ENCODE measurements at regions not wholly inside any gene's neighbourhood (a gene's known extent, or its start where the extent isn't known, plus 50 kb on each side); places are given as distances from the start of the nearest gene placed in this dataset.

DNA sequence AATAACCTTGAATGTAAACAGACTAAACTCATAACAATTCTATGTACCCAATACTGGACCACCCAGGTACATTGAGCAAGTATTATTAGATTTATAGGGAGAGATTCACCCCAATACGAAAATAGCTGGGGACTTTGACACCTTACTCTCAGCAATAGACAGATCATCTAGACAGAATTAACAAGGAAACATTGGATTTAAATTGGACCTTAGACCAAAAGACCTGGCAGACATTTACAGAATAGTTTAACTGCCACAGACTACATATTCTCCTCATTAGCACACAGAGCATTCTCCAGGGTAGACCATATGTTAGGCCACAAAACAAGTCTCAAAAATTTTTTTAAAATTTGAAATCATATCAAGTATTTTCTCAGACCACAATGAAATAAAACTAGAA lies 397.4 kb downstream of the PIK3R1 start:
- ATAC-seq (no peak), DNase-seq (no peak)
- intact Hi-C loops (cut with micrococcal nuclease) = no loop called here
- no peak overlapping the region for H3K4me3 ChIP-seq (ENCODE audit: low read length)
- H3K27ac Mint-ChIP-seq = no peak overlapping the region
- H3K36me3 Mint-ChIP-seq = peaks cover 17% of the 10 kb centered on the region
- WGBS (ENCODE audit: insufficient coverage) = 100% methylated on average over 1 of the region's 1 CpG
- no peaks in the 10 kb centered on the region for H3K4me1 ChIP-seq (ENCODE audit: control insufficient read depth, insufficient read depth, low read length)
- H3K27ac ChIP-seq (ENCODE audit: low read length) = no peak overlapping the region
- no peaks in the 10 kb centered on the region for H3K27me3 ChIP-seq (ENCODE audit: control insufficient read depth, insufficient read depth, low read length)
- peaks cover 4 to 21% of the 10 kb centered on the region in 2 donors for H3K27me3 Mint-ChIP-seq (ENCODE audit: low read depth in 2 of 2)
- TF ChIP-seq, protein P1, sequence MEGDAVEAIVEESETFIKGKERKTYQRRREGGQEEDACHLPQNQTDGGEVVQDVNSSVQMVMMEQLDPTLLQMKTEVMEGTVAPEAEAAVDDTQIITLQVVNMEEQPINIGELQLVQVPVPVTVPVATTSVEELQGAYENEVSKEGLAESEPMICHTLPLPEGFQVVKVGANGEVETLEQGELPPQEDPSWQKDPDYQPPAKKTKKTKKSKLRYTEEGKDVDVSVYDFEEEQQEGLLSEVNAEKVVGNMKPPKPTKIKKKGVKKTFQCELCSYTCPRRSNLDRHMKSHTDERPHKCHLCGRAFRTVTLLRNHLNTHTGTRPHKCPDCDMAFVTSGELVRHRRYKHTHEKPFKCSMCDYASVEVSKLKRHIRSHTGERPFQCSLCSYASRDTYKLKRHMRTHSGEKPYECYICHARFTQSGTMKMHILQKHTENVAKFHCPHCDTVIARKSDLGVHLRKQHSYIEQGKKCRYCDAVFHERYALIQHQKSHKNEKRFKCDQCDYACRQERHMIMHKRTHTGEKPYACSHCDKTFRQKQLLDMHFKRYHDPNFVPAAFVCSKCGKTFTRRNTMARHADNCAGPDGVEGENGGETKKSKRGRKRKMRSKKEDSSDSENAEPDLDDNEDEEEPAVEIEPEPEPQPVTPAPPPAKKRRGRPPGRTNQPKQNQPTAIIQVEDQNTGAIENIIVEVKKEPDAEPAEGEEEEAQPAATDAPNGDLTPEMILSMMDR (IDR thresholded peaks at IDR 0.05) = no peak
- H3K4me1 Mint-ChIP-seq = no peaks in the 10 kb centered on the region
- peaks cover 13 to 19% of the 10 kb centered on the region in 2 donors for H3K9me3 Mint-ChIP-seq
- H3K9me3 ChIP-seq (ENCODE audit: control insufficient read depth, insufficient read depth, low read length) = peaks cover 14% of the 10 kb centered on the region
- H3K4me3 Mint-ChIP-seq = no peak overlapping the region
- no peaks in the 10 kb centered on the region for H3K36me3 ChIP-seq (ENCODE audit: control insufficient read depth, insufficient read depth, low read length)

DNA sequence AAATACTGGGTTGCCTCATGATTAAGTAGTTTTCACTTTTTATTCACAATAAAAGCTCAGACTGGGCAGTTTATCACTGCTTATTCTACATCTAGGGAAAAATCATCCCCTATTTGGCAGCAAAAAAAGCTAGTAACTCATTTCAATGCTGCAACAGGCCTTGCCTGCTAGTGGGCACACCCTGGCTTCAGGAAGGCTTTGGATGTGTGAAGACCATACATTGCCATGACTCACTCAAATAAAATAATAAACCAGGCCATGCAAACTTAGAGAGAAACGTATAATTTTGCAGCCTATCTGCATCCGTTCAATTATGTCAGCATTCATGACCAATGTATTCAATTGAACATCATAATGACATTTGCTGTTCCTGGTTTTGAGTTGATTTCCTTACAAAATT lies 402.9 kb downstream of the PIK3R1 start:
- Mint-ChIP-seq H3K36me3 (no peaks in the 10 kb centered on the region), H3K27ac (no peak overlapping the region), H3K4me1 (no peaks in the 10 kb centered on the region), H3K9me3 (peaks cover 1% of the 10 kb centered on the region in 2 donors), H3K4me3 (no peak overlapping the region), H3K27me3 (ENCODE audit: low read depth in 2 of 2) (peaks cover 14 to 15% of the 10 kb centered on the region in 2 donors)
- Histone ChIP-seq H3K9me3 (ENCODE audit: control insufficient read depth, insufficient read depth, low read length) (no peaks in the 10 kb centered on the region), H3K4me3 (ENCODE audit: low read length) (no peak overlapping the region), H3K27ac (ENCODE audit: low read length) (no peak overlapping the region), H3K4me1 (ENCODE audit: control insufficient read depth, insufficient read depth, low read length) (no peaks in the 10 kb centered on the region), H3K27me3 (ENCODE audit: control insufficient read depth, insufficient read depth, low read length) (no peaks in the 10 kb centered on the region), H3K36me3 (ENCODE audit: control insufficient read depth, insufficient read depth, low read length) (no peaks in the 10 kb centered on the region)
- ATAC-seq = no peak
- 93% methylated on average over 2 of the region's 2 CpGs for WGBS (ENCODE audit: insufficient coverage)
- intact Hi-C loops (cut with micrococcal nuclease) = no loop called here
- DNase-seq = no peak
- TF ChIP-seq, protein P1 (IDR thresholded peaks at IDR 0.05) = no peak

DNA sequence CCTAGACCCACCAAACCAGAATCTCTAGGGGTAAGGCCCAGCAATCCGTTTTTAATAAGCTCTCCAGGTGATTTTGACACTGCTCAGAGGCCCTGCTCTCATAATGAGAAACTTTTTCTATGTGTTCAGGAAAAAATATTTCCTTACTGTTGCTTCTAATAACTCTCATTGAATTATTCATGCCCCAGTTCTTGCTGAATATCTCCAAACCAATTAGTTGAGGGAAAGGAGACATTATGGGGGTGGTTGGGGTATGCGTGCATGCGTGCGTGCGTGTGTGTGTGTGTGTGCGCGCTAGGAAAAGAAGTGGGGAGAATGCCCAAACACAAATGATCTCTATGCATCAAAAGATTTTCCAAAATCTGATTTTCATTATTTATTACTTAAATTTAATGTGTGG lies 411.4 kb downstream of the PIK3R1 start:
- TF ChIP-seq, protein P1 (IDR thresholded peaks at IDR 0.05) = no peak
- H3K9me3 ChIP-seq (ENCODE audit: control insufficient read depth, insufficient read depth, low read length) = no peaks in the 10 kb centered on the region
- 100% methylated on average over 1 of the region's 7 CpGs for whole genome bisulfite sequencing (ENCODE audit: insufficient coverage)
- H3K4me1 ChIP-seq (ENCODE audit: control insufficient read depth, insufficient read depth, low read length) = no peaks in the 10 kb centered on the region
- Mint-ChIP-seq H3K4me3 (no peak overlapping the region), H3K27ac (no peak overlapping the region), H3K9me3 (no peaks in the 10 kb centered on the region), H3K4me1 (no peaks in the 10 kb centered on the region), H3K27me3 (ENCODE audit: low read depth in 2 of 2) (peaks cover 5 to 7% of the 10 kb centered on the region in 2 donors), H3K36me3 (no peaks in the 10 kb centered on the region)
- no peak overlapping the region for H3K27ac ChIP-seq (ENCODE audit: low read length)
- H3K36me3 ChIP-seq (ENCODE audit: control insufficient read depth, insufficient read depth, low read length) = no peaks in the 10 kb centered on the region
- DNase-seq (no peak), ATAC-seq (no peak)
- intact Hi-C loops (cut with micrococcal nuclease) = no loop called here
- no peak overlapping the region for H3K4me3 ChIP-seq (ENCODE audit: low read length)
- H3K27me3 ChIP-seq (ENCODE audit: control insufficient read depth, insufficient read depth, low read length) = no peaks in the 10 kb centered on the region

DNA sequence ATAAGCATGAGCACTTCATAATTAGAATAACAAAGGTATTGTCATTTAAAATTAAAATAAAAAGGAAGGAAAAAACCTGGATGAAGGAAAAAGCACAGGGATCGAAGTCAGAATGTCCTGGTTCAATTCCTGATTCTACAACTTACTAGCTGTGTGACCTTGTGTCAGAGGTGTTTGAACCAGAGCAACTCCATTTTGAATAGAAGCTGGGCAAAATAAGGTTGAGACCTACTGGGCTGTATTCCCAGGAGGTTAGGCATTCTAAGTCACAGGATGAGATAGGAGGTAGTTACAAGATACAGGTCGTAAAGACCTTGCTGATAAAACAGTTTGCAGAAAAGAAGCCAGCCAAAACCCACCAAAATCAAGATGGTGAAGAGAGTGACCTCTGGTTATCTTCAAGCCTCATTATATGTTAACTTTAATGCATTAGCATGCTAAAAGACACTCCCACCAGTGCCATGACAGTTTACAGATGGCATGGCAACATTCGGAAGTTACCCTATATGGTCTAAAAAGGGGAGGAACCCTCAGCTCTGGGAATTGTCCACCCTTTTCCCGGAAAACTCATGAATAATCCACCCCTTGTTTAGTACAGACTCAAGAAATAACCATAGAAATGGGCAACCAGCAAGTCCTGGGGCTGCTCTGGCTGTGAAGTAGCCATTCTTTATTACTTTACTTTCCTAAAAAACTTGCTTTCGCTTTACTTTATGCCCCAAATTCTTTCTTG lies 412.7 kb downstream of the PIK3R1 start:
- Histone ChIP-seq H3K27me3 (ENCODE audit: control insufficient read depth, insufficient read depth, low read length) (no peaks in the 10 kb centered on the region), H3K4me1 (ENCODE audit: control insufficient read depth, insufficient read depth, low read length) (no peaks in the 10 kb centered on the region), H3K36me3 (ENCODE audit: control insufficient read depth, insufficient read depth, low read length) (no peaks in the 10 kb centered on the region), H3K4me3 (ENCODE audit: low read length) (no peak overlapping the region), H3K9me3 (ENCODE audit: control insufficient read depth, insufficient read depth, low read length) (no peaks in the 10 kb centered on the region), H3K27ac (ENCODE audit: low read length) (no peak overlapping the region)
- Mint-ChIP-seq H3K4me1 (no peaks in the 10 kb centered on the region), H3K4me3 (no peak overlapping the region), H3K27me3 (ENCODE audit: low read depth in 2 of 2) (peaks cover 0 to 2% of the 10 kb centered on the region in 2 donors), H3K27ac (no peak overlapping the region), H3K9me3 (no peaks in the 10 kb centered on the region), H3K36me3 (no peaks in the 10 kb centered on the region)
- ATAC-seq (no peak), DNase-seq (no peak)
- TF ChIP-seq, protein P1 (IDR thresholded peaks at IDR 0.05) = no peak
- WGBS (ENCODE audit: insufficient coverage) = 91% methylated on average over 5 of the region's 5 CpGs
- intact Hi-C loops (cut with micrococcal nuclease) = no loop called here
